Hepatocyte (in vitro differentiated cells): ENCODE measurements at regions not wholly inside any gene's neighbourhood (a gene's known extent, or its start where the extent isn't known, plus 50 kb on each side); places are given as distances from the start of the nearest gene placed in this dataset.

Experiments
- DNase-seq: peaks from one replicate; pipeline ENCODE4 v3.0.0-alpha.2; 2016; ENCODE audit warnings: low spot score
- H2AFZ ChIP-seq: fragments of 200-600 bp; sonication (generic); 2 replicates; pipeline ENCODE4 v1.6.0; 2016; ENCODE audit warnings: antibody characterized with exemption, mild to moderate bottlenecking
- H3K27ac ChIP-seq: fragments of 200-600 bp; sonication (generic); 2 replicates; pipeline ENCODE4 v1.5.1; 2016; ENCODE audit warnings: mild to moderate bottlenecking
- H3K27me3 ChIP-seq: fragments of 200-600 bp; sonication (generic); 2 replicates; pipeline ENCODE4 v1.6.1; 2016
- H3K36me3 ChIP-seq: fragments of 200-600 bp; sonication (generic); replicated peaks from 2 replicates; pipeline ENCODE4 v1.5.1; 2016; ENCODE audit warnings: low read depth; ENCODE audit not compliant: insufficient read depth
- H3K4me1 ChIP-seq: fragments of 200-600 bp; sonication (generic); 2 replicates; pipeline ENCODE4 v1.5.1; 2016; ENCODE audit warnings: mild to moderate bottlenecking, moderate library complexity; ENCODE audit not compliant: insufficient read depth
- H3K4me2 ChIP-seq: fragments of 200-600 bp; sonication (generic); 2 replicates; pipeline ENCODE4 v1.6.0; 2016
- H3K4me3 ChIP-seq: fragments of 200-600 bp; sonication (generic); 2 replicates; pipeline ENCODE4 v1.5.1; 2016; ENCODE audit warnings: mild to moderate bottlenecking
- H3K79me2 ChIP-seq: fragments of 200-600 bp; sonication (generic); 2 replicates; pipeline ENCODE4 v1.6.0; 2017; ENCODE audit warnings: mild to moderate bottlenecking
- H3K9me2 ChIP-seq: fragments of 200-600 bp; sonication (generic); replicated peaks from 2 replicates; pipeline ENCODE4 v1.6.0; 2017; ENCODE audit warnings: mild to moderate bottlenecking; ENCODE audit not compliant: insufficient read depth
- H3K9me3 ChIP-seq: fragments of 200-600 bp; sonication (generic); 2 replicates; pipeline ENCODE4 v1.5.1; 2016; ENCODE audit warnings: low read depth, mild to moderate bottlenecking
- H4K20me1 ChIP-seq: fragments of 200-600 bp; sonication (generic); 2 replicates; pipeline ENCODE4 v1.6.0; 2016; ENCODE audit warnings: mild to moderate bottlenecking; ENCODE audit not compliant: insufficient read depth, poor library complexity, severe bottlenecking
- CTCF ChIP-seq: fragments of 200-600 bp; sonication (generic); IDR thresholded peaks from 2 replicates; pipeline ENCODE4 v1.5.1; 2016; ENCODE audit warnings: antibody characterized with exemption, mild to moderate bottlenecking; ENCODE audit not compliant: poor library complexity
- EZH2 ChIP-seq: fragments of 200-600 bp; sonication (generic); IDR thresholded peaks from 2 replicates; pipeline ENCODE4 v1.6.1; 2016; ENCODE audit warnings: antibody characterized with exemption, mild to moderate bottlenecking, borderline replicate concordance
- EZH2phosphoT487 ChIP-seq: fragments of 200-600 bp; sonication (generic); IDR thresholded peaks from one replicate; pipeline ENCODE4 v1.6.1; 2018; ENCODE audit warnings: antibody characterized with exemption, mild to moderate bottlenecking, low read depth, moderate library complexity; ENCODE audit not compliant: unreplicated experiment, severe bottlenecking
- WGBS: methylation state at CpG from one replicate; pipeline ENCODE4 v1.1.6; 2016; ENCODE audit warnings: low lambda C conversion rate; ENCODE audit errors: missing lambda C conversion rate; 5-methylcytosine and 5-hydroxymethylcytosine counted together

GRCh38 chr4:170736710-170737109, 647.0 kb upstream of the AADAT start:
- TF ChIP-seq EZH2phosphoT487 (no peak), CTCF (no peak), EZH2 (no peak)
- no peaks in the 10 kb centered on the region for H3K36me3 ChIP-seq
- no peaks in the 10 kb centered on the region for H3K4me1 ChIP-seq
- H3K79me2 ChIP-seq, result no peaks in the 10 kb centered on the region
- H3K27me3 ChIP-seq, result no peaks in the 10 kb centered on the region
- H3K9me3 ChIP-seq, result no peaks in the 10 kb centered on the region
- no peak for DNase-seq
- no peak overlapping the region for H2AFZ ChIP-seq
- H3K27ac ChIP-seq, result no peak overlapping the region
- H4K20me1 ChIP-seq, result no peaks in the 10 kb centered on the region
- no peak overlapping the region for H3K4me2 ChIP-seq
- no peaks in the 10 kb centered on the region for H3K9me2 ChIP-seq
- H3K4me3 ChIP-seq, result no peak overlapping the region

- no peaks in the 10 kb centered on the region for H3K36me3 ChIP-seq
- H3K4me2 ChIP-seq, result no peak overlapping the region
- no peaks in the 10 kb centered on the region for H3K9me2 ChIP-seq
- H3K4me3 ChIP-seq, result no peak overlapping the region
- no peaks in the 10 kb centered on the region for H3K27me3 ChIP-seq
- no peaks in the 10 kb centered on the region for H3K9me3 ChIP-seq
- H3K79me2 ChIP-seq, result no peaks in the 10 kb centered on the region
- no peak for TF ChIP-seq EZH2
- no peak for TF ChIP-seq CTCF
- TF ChIP-seq EZH2phosphoT487, result no peak
- H3K27ac ChIP-seq, result no peak overlapping the region
- WGBS, result 88% methylated on average over 3 of the region's 3 CpGs
- no peak for DNase-seq
- H4K20me1 ChIP-seq, result no peaks in the 10 kb centered on the region
- H3K4me1 ChIP-seq, result no peaks in the 10 kb centered on the region
- H2AFZ ChIP-seq, result no peak overlapping the region
These were observed 640.1 kb upstream of the AADAT start for GRCh38 chr4:170729897-170730296.

GRCh38 chr4:170729236-170729635, 639.5 kb upstream of the AADAT start:
- Histone ChIP-seq H3K36me3 (no peaks in the 10 kb centered on the region), H3K79me2 (no peaks in the 10 kb centered on the region), H3K9me2 (no peaks in the 10 kb centered on the region), H3K27ac (no peak overlapping the region), H2AFZ (no peak overlapping the region), H3K4me2 (no peak overlapping the region), H3K27me3 (no peaks in the 10 kb centered on the region), H3K9me3 (no peaks in the 10 kb centered on the region), H3K4me3 (no peak overlapping the region), H4K20me1 (no peaks in the 10 kb centered on the region), H3K4me1 (no peaks in the 10 kb centered on the region)
- WGBS, result 25% methylated on average over 4 of the region's 4 CpGs
- TF ChIP-seq EZH2 (no peak), EZH2phosphoT487 (no peak), CTCF (no peak)
- no peak for DNase-seq

- no peak for TF ChIP-seq CTCF
- no peak for TF ChIP-seq EZH2phosphoT487
- TF ChIP-seq EZH2, result no peak
- Histone ChIP-seq H3K9me2 (no peaks in the 10 kb centered on the region), H3K27me3 (no peaks in the 10 kb centered on the region), H3K79me2 (no peaks in the 10 kb centered on the region), H3K4me1 (no peaks in the 10 kb centered on the region), H3K27ac (no peak overlapping the region), H3K4me2 (no peak overlapping the region), H4K20me1 (no peaks in the 10 kb centered on the region), H3K9me3 (no peaks in the 10 kb centered on the region), H3K4me3 (no peak overlapping the region), H3K36me3 (no peaks in the 10 kb centered on the region), H2AFZ (no peak overlapping the region)
- 54% methylated on average over 1 of the region's 1 CpG for WGBS
- DNase-seq, result no peak
These were observed 634.4 kb upstream of the AADAT start for GRCh38 chr4:170724191-170724590.
